GM18499 (cell line): ENCODE measurements at regions not wholly inside any gene's neighbourhood (a gene's known extent, or its start where the extent isn't known, plus 50 kb on each side); places are given as distances from the start of the nearest gene placed in this dataset.

Experiments
- ATAC-seq: cut with Tn5 transposase; IDR thresholded peaks from one replicate; pipeline ENCODE4 v1.9.1; 2021; ENCODE audit warnings: moderate number of reproducible peaks; ENCODE audit not compliant: insufficient read depth, unreplicated experiment

DNA sequence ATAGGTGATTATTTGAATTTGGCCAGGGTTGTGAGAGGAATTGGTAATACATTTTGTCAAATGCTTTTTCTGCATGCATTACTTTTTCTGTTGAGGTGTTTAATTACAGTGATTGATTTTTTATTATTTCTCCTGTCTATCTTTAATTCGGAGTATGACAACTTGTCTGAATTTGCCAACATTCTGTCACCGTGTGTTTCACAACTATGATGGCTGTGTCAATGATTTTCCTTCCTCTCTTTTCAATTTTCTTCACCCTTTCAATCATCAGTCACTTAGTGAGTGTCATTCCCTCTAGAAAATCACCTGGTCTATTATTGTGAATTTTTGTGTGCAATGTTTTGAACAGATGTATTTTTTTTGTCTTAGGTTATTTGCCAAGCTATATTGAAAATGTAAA is 1221.4 kb upstream of the CDH18 start:
- no peak for ATAC-seq

DNA sequence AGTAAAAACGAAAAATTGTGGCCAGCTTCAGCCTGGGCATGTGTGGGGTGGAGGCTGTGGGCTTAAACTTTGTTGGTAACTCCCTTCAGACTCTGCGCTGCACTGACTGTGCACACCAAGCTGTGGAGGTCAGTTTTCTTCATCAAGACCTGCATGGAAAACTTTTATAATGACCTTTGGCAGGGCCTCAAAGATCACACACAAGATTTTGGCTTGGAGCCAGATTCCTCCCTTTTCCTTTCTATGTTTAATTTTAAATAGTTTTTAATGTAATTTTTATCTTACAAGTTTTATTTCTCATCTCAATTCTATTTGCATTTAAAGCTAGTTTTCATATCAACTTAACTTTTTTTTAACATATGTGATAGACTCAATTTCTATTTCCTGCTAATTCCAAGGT is 1211.1 kb upstream of the CDH18 start:
- ATAC-seq, result no peak

DNA sequence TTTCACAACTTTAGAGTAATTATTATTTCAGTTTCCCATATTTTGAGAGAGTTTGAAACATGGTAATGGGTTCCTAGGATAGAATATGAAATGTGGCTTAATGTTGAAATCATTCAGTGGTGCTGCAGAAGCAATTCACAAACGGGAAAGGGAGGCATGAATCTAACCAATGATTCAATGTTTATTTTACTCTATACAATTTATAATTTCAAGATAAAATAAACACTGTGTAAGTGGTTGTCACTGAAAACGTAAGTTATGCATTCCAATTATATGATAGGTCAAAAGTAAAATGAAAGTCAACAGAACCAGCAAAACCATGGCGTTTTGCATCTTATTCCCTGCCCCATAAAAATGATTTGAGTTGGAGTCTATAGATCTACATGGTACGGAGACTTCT is 1207.1 kb upstream of the CDH18 start:
- no peak for ATAC-seq

DNA sequence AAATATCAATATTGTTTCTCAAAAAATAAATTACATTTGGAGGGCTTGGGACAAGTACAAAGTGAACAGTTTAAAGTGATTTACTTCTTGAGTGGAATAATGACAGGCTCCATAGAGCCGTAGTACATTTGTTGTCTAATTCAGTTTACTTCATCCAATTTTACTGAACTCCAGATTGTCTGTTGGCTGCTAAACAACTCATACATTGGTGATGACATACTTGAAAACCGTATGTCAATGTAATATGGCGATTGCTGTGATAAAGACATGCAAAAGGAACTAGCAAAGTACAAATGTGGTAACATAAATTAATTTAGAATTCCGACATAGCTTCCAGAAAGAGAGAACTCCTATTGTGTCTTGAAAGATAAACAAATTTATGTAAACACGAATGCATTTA is 1197.5 kb upstream of the CDH18 start:
- no peak for ATAC-seq

DNA sequence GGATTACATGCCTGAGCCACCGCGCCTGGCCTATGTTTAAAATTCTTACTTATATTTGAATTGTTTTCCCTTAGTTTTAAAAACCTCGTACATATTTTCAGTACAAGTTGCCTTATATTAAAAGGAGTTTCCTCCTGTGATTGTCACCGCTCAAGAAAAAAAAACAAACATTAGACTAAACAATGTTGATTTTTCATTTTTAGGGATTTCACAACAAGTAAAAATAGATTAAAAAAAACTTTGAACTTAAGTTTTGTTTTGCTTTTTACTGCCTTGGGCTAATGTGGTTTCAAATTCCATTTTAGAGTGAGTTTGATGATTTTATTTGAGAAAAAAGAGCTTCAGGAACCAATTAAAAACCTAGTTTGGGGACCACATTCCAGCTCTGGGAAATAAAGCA is 1196.6 kb upstream of the CDH18 start:
- no peak for ATAC-seq

DNA sequence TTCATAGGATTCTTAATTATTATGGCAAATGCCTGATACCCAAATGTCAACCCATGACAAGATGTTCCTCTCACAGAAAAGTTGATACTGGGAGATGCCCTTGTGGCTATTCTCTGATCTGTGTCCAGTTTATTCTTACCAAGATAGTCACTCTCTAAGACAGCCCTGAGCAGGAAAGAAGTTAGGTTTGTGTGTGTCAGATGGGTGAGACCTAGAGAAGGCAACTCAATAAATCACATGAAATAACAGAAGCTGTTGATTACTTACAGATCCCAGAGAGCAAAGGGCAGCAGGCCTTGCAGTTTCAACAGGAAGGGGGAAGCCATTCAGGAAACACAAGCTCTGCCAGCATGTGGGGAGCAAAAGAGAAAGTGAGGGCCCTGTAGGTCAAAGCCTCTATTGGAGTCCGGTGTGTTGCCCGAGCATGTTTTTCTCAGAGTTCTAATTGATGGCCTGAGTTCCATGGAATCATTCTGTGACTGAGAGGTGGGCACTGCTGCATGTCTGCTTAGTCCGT is 1193.7 kb upstream of the CDH18 start:
- no peak for ATAC-seq

DNA sequence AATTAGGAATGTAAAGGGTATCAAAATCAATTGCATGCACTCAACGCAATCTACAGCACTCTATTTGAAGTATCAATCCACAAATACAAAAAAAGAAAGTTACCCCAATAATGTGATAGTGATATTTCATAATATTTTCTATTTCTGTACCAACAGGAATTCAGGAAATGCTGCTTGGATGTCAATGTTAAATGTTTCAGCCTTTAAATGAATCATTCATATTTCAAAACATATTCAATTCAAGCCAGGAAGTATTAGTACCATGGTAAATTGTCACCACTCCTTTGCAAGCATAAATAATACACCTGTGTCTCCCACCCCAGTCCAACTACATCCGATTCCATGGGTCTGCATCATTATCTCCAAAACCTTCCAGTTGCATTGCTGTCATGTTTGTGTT is 1185.5 kb upstream of the CDH18 start:
- no peak for ATAC-seq

DNA sequence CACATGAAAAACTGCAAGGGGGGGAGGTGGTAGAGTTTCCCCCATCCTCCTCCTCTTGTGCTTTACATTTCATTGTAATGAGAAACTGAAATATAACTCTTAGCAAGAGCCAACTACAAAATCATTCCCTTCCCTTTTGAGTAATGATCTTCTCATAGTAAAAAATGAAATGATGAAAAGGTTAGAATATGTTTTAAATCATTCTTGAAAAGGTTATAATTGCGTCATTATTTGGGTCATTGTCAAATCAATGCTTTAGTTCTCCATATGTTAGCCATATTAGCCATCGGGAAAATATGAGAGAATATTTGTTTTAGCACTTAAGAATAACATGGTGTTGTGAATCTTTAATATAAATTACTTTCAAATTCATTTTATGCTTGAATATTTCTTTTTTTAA is 1185.0 kb upstream of the CDH18 start:
- no peak for ATAC-seq

DNA sequence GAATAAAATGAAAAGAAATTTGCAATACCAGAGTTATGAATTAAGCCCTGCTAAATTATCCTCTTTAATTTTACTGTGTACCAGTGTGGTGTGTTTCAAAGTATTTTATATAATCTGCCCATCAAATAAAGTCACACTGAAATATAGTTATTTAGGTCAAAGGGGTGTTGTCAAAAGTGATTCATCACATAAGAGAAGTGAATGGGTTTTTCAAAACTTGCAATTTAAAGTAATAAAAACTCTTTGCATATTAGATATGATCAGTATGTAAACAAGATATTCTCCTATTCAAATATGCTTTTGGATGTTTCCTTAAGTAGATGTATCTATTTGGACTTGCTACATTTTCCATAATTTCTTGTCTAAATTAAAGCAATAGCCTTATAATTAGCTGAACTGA is 1183.0 kb upstream of the CDH18 start:
- no peak for ATAC-seq

DNA sequence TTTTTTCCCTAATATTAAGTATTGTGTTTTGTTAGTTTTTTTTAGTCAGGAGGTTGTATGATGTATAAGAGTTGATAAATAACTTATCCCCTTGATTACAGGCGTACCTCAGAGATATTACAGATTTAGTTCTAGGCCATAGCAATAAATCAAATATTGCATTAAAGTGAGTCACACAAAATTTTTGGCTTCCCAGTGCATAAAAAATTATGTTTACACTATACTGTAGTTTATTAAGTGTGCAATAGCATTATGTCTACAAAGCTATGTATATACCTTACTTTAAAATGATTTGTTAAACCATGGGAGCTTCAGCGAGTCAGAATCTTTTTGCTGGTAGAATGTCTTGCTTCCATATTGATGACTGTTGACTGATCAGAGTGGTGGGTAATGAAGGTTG is 1180.6 kb upstream of the CDH18 start:
- ATAC-seq, result no peak

DNA sequence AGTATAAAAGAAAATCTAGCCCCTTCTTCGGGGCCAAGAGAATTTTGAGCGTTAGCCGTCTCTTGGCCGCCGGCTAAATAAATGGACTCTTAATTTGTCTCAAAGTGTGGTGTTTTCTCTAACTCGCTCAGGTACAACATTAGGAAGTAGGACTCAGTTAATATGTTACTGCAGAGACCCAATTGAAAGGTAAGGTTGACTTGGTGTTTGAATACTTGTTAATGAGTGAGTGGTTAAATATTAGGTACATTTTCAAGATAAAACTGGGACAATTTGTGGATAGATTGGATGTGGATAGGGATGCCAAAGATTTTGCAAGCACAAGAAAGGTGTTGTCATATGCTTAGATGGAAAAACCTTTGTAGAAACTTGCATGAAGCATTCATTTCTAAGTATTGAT is 1177.3 kb upstream of the CDH18 start:
- ATAC-seq, result no peak

DNA sequence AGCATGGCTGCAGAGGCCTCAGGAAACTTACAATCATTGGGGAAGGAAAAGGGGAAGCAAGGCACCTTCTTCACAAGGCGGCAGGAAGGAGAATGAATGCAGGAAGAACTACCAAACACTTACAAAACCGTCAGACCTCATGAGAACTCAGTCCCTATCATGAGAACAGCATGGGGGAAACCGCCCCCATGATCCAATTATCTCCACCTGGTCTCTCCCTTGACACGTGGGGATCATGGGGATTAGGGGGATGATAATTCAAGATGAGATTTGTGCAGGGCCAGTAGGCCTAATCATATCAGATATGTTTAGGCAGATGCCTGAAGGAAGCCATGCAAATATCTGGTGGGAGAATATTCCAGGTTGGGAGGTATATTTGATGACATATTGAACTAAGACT is 1176.4 kb upstream of the CDH18 start:
- no peak for ATAC-seq

DNA sequence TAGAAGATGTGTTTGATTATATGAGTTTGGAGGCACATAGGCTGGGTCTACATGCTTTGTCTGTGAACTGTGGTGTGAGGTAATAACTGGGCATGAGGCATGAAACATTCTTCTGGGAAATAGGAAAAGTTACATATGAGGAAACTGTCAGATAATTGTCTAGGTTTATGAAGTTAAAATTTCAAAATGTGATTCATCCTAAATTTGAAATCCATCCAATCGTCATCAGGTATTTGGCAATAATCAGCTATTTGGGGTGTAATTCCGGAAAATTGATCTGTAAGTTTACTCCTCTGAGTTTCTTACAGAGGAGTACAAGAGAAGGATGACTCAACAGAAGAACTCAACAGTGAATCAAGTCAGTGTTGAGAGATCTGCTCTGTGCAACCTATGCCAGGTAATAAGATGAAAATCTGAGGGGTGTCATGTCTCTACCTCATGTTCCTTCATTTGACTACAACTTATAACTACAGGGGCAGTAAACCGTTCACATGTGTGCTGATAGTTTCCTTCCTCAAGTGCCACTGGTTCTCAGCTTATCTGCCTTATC is 1171.6 kb upstream of the CDH18 start:
- no peak for ATAC-seq

DNA sequence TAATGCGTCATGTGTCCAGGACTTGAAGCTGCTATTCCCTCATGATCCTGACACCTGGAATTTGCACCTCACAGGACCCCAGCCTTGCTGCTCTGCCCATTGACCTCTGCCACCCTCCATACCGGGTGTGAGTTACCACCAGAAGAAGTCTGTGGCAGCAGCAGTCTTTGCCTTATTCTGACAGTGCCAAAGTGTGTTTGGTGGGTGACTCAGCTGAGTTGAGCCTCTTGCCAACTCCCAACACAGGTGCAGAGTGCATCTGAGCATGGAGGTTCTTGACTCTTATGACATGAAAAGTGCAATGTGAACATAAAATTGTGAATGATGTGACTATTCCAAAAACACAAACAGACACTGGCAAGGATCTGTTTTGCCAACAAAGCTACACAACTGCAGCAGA is 1166.5 kb upstream of the CDH18 start:
- no peak for ATAC-seq

DNA sequence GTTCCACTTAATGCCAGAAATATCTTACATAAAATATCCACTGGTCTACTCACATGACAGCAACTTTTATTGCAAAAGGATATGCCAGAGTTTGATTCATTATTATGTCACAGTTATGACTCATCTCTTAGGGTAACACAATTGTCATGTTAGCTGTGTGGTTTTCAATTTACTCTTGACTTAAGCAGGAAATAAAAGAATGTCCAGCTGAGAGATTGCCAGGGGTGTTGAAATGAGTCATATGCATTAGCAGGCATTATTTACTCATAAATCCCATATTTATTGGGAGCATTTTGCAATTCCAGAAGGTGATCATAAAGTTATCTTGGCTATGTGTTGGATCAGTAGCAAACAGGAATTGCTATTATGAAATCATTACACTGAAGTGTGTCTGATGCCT is 1164.6 kb upstream of the CDH18 start:
- no peak for ATAC-seq

DNA sequence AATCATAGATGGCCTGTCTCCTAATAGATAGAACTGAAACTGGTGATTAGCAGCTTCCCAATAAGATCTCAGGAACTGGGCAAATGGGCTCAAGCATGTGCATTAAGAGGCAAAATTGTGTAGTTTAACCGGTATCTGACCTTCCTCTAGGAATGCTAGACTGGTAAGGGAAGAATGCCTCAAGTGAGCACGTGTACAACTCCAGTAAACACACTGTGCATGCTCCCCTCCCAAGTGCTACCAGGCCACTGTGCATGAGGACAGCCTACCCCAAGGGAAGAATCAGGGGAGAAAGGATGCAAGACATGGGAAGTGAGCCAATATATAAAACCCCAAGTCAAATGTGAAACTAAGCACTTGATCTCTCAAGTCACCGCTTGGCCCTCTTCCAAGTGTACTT is 1157.4 kb upstream of the CDH18 start:
- no peak for ATAC-seq

DNA sequence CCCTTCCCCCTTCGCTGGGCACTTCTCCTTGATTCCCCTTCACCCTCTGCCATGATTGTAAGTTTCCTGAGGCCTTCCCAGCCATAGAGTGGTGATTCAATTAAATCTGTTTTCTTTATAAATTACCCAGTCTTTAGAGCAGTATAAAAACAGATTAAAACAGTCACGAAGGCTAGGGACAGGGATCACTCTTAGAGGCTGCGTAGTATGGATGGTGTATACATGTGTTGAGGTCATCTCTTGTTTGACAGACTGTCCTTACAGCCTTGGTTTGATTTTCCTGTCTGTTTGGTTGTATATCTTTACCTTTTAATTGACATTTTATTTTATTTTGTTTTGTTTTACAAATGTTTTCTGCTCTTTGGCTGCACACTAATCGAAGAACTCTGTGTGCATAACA is 1155.7 kb upstream of the CDH18 start:
- no peak for ATAC-seq

DNA sequence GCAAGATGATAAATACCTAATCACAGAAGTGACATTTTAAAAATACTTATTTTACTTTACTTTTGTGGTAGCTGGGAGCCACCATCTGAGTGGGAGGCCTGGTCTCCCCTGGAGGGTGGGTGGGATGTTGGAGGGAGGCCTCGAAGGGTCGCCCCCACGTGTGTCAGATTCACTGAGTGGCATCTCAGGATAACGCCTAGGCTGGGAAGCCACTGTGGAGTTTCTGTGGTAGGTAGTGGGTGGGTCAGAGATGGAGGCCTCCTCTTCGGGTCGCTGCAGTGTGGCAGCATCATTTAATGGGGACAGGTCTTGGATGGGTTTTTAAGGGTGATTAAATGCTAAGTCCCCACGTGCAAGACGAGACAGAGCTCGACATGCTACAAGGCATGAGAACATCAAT is 1154.8 kb upstream of the CDH18 start:
- ATAC-seq, result no peak

DNA sequence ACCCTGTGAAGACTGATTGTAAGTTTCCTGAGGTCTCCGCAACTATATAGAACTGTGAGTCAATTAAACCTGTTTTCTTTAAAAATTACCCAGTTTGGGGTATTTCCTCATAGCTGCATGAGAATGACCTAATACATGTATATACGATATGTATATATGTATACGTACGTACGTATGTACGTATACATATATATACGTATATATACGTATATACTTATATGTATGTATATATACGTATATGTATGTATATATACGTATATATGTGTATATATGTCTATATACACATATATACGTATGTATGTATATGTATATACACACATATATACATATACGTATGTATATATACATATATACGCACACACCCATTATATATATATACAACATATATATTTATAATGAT is 1153.0 kb upstream of the CDH18 start:
- ATAC-seq, result no peak

DNA sequence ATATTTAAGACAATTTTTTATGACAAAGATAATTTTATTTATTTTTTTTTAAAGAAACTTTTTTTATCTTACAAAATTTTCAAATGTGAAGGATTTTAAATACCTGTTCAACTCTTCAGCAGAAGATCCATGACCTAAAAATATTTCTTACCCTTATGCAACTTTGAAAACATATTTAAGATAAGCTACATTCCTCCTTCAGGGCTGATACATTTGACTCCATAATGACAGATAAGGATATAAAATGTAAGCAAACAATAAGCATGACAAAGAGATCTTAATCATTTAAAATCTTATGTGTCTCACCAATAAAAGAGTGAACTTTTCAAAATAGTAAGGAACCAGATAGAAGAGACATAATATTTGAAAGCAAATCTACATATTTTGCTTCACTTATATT is 1138.2 kb upstream of the CDH18 start:
- ATAC-seq, result no peak

DNA sequence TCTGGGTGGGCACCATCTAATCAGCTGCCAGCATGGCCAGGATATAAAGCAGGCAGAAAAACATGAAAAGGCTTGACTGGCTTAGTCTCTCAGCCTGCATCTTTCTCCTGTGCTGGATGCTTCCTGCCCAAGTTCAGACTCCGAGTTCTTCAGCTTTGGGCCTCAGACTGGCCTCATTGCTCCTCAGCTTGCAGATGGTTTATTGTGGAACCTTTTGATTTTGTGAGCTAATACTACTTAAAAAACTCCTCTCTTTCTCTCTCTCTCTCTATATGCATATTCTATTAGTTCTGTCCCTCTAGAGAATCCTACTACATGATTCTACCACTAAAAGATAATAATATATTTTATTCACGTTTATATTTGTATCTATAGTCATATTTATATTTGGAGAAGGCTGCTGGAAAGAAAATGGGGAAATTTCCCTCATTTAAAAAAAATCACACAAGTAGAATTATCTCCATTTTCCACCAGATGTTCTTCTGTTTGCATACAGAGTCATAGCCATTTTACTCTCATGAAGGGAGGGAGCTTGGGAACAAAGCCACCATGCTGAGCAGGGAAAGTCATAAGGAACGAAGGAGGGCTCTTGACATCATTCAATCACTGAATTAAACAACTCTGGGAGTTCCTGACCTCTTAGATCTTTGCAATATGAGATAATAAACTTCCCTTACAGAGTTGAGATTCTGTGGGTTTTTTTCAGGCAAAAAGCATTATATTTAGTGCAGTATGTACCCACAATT is 1137.4 kb upstream of the CDH18 start:
- ATAC-seq, result no peak

DNA sequence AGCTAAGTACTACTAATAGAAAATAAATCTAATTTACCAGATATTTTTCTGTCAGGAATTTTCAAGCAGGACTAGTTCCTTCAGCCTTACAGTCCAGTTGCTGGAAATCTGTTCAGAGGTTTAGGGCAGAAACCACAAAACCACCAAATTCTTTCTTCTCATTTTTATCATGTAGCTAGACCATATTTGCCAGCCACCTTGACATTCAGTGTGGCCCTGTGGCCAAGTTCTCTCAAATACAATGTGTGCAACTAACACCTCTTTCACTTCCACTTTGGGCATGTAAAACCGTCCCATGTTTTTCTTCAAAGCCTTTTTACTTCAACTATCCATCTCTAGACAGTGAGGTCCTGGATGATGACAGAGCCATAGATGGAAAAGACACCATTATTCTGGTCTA is 1133.2 kb upstream of the CDH18 start:
- ATAC-seq, result no peak
